ENCODE measurements at regions not wholly inside any gene's neighbourhood (a gene's known extent, or its start where the extent isn't known, plus 50 kb on each side); places are given as distances from the start of the nearest gene placed in this dataset.

- no peak overlapping the region for H3K4me3 ChIP-seq
- TF ChIP-seq POLR2AphosphoS5 (IDR thresholded peaks at IDR 0.05) (no peak), CTCF (IDR thresholded peaks at IDR 0.05) (no peak)
- H3K27me3 ChIP-seq: no peaks in the 10 kb centered on the region
- 78 to 89% (median 86%) methylated on average over 1 of the region's 1 CpG for WGBS, 5 donors
- DNase-seq: no peak
- no peaks in the 10 kb centered on the region for H3K36me3 ChIP-seq
- H3K4me1 ChIP-seq: no peaks in the 10 kb centered on the region
- H3K27ac ChIP-seq: no peak overlapping the region
- peaks cover 0 to 16% (median 5%) of the 10 kb centered on the region in 4 donors for H3K9me3 ChIP-seq
- intact Hi-C loops (cut with DNase I; ENCODE audit: low total_unique reads): no loop called here
These were observed 247.4 kb downstream of the CD109 start for GRCh38 chr6:73943411-73943810.

DNA sequence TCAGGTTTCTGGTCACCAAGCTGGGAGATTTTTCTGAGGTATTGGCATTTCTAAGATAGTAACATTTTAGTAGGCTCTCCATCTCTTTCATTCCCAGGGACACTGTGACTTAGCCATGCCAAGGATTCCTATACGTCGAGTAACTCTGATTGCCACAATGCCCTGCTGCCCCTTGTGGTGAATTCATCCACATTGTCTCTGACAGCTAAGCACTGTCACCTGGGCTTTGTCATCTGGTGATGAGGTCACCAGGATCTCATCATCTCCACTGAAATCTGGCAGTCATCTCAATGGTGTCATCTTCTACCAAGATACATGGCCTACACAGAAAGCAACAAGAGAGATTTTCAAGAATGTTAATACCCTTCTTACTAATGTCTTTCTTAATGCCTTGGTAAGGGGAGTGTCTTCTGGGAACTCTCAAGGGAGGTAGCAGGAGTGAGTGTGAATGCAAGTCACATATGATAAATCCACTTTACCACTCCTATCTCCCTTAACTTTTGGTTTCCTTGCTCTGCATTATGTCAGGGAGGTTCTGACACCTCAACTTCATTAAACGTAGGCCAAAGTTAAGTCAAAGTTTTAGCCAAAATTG lies 246.7 kb downstream of the CD109 start:
- Histone ChIP-seq H3K9me3 (peaks cover 0 to 8% (median under 1%) of the 10 kb centered on the region in 4 donors), H3K4me3 (no peak overlapping the region), H3K27ac (no peak overlapping the region), H3K27me3 (no peaks in the 10 kb centered on the region), H3K4me1 (no peaks in the 10 kb centered on the region), H3K36me3 (no peaks in the 10 kb centered on the region)
- DNase-seq: no peak
- intact Hi-C loops (cut with DNase I; ENCODE audit: low total_unique reads): no loop called here
- WGBS, 5 donors: 71 to 83% (median 77%) methylated on average over 3 of the region's 3 CpGs
- TF ChIP-seq EP300 (IDR thresholded peaks at IDR 0.05) (no peak), POLR2AphosphoS5 (IDR thresholded peaks at IDR 0.05) (no peak), POLR2A (IDR thresholded peaks at IDR 0.05) (no peak), CTCF (IDR thresholded peaks at IDR 0.05) (no peak)

- H3K27ac ChIP-seq: no peak overlapping the region
- no peak for DNase-seq
- no peak overlapping the region for H3K4me3 ChIP-seq
- H3K4me1 ChIP-seq: no peaks in the 10 kb centered on the region
- intact Hi-C loops (cut with DNase I; ENCODE audit: low total_unique reads): no loop called here
- H3K36me3 ChIP-seq: no peaks in the 10 kb centered on the region
- H3K9me3 ChIP-seq: peaks cover 0 to 4% (median 0%) of the 10 kb centered on the region in 4 donors
- H3K27me3 ChIP-seq: no peaks in the 10 kb centered on the region
- no peak for TF ChIP-seq EP300 (IDR thresholded peaks at IDR 0.05)
- no peak for TF ChIP-seq POLR2A (IDR thresholded peaks at IDR 0.05)
- no peak for TF ChIP-seq POLR2AphosphoS5 (IDR thresholded peaks at IDR 0.05)
- TF ChIP-seq CTCF (IDR thresholded peaks at IDR 0.05): no peak
These were observed 245.9 kb downstream of the CD109 start for GRCh38 chr6:73941892-73942291.

DNA sequence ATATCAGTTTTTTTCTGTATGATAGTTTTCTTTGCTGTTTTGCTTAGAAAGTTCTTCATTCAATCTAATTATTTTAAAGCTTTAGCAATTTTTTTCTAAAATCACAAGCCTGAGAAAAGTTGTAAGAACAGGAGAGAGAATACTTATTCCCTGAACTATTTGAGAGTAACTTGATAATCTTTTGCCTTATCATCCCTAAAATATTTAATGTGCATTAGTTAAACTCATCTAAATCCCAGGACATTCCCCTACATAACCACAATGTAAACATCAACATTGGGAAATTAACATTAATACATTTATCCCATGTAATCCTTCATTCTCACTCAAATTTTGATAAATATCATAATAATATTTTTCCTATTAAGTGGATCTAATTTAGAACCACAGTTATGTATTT lies 241.8 kb downstream of the CD109 start:
- TF ChIP-seq EP300 (IDR thresholded peaks at IDR 0.05): no peak
- TF ChIP-seq POLR2A (IDR thresholded peaks at IDR 0.05): no peak
- no peak for TF ChIP-seq CTCF (IDR thresholded peaks at IDR 0.05)
- no peak for TF ChIP-seq POLR2AphosphoS5 (IDR thresholded peaks at IDR 0.05)
- Histone ChIP-seq H3K27me3 (no peaks in the 10 kb centered on the region), H3K36me3 (no peaks in the 10 kb centered on the region), H3K4me3 (no peak overlapping the region), H3K27ac (no peak overlapping the region), H3K4me1 (no peaks in the 10 kb centered on the region), H3K9me3 (no peaks in the 10 kb centered on the region)
- no peak for DNase-seq
- intact Hi-C loops (cut with DNase I; ENCODE audit: low total_unique reads): no loop called here

Data from stomach (tissue), 8 donors.